ENCODE measurements at regions not wholly inside any gene's neighbourhood (a gene's known extent, or its start where the extent isn't known, plus 50 kb on each side); places are given as distances from the start of the nearest gene placed in this dataset.
"Not testable (repeated sequence)": the region's sequence is repeated elsewhere in the genome, so short reads cannot be mapped to it uniquely, and the experiment has no call there.

DNA sequence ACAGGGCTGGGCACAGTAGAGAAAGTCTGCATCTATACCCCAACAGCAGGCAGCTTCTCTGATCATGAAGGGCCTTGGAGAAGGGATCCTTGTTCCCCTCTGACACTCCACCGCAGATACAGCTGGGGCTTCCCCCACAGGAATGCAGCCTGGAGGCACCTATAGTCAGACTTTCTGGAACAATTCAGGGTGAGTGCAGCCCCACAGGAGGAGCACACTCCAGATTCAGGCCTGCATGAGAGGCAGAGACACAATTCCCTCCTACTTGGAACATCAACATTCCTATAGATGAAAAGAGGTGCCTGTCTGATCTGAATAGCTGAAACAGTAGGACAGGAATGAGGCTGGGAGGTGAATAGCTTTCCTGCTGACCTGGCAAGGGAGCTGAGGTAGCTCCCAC is 1298.0 kb upstream of the CNTN5 start:
- DNase-seq (ENCODE audit: low read depth in 2 of 3, low spot score in 2 of 3), result no peak

DNA sequence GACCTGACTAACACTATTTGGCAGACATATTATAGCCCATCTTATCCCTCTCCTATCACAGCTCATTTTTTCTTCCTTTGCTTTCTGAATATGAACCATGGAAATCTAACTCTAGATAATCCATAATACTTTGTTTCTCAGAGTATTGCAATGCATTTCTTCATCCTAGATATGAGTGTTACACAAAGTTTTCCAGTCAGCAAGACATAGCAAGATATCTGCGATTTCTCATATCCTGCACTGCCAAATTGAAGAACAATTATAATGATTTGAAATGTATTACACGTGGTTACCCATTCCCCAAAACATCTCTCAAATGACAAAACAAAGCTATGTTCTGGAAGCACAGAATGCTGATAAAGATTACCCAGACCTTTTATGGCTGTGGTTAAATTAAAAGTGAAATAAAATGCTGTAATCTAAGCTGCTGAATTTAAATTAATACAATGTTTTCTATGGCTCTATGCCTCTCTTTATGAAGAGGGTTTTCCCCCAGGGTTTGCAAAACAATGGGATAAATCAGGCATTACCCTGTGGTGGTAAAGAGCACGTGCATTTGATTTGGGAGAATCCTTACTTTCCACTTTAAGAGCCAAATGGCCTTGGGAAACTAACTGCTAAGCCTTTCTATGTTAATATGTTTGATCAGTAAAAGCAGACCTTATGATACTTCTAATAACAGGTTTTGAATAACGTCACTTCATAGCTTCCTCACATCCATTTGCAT is 1291.0 kb upstream of the CNTN5 start:
- no peak for DNase-seq (ENCODE audit: low read depth in 2 of 3, low spot score in 2 of 3)

DNA sequence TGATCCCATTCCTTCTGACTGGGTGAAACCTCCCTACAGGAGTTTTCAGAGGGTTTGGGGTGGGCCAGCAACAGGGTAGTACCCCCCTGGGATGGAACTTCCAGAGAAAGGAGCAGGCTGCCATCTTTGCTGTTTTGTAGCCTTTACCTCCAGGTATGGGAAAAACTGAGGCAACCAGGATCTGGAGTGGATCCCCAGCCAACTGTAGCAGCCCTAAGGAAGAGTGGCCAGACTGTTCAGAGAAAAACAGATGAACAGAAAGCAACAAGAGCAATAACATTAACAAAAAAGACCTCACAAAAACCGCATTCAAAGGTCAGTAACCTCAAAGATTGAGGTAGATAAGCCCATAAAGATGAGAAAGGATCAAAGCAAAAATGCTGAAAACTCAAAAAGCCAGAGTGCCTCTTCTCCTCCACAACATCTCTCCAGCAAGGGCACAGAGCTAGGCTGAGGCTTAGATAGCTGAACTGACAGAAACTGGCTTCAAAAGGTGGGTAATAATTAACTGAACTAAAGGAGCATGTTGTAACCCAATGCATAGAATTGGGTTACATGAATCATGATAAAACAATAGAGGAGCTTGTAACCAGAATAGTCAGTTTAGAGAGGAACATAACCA is 1288.6 kb upstream of the CNTN5 start:
- DNase-seq (ENCODE audit: low read depth in 2 of 3, low spot score in 2 of 3), result no peak

- DNase-seq (ENCODE audit: low read depth in 2 of 3, low spot score in 2 of 3), result no peak
Observed at GRCh38 chr11:97738751-97739150, 1282.0 kb upstream of the CNTN5 start.

DNA sequence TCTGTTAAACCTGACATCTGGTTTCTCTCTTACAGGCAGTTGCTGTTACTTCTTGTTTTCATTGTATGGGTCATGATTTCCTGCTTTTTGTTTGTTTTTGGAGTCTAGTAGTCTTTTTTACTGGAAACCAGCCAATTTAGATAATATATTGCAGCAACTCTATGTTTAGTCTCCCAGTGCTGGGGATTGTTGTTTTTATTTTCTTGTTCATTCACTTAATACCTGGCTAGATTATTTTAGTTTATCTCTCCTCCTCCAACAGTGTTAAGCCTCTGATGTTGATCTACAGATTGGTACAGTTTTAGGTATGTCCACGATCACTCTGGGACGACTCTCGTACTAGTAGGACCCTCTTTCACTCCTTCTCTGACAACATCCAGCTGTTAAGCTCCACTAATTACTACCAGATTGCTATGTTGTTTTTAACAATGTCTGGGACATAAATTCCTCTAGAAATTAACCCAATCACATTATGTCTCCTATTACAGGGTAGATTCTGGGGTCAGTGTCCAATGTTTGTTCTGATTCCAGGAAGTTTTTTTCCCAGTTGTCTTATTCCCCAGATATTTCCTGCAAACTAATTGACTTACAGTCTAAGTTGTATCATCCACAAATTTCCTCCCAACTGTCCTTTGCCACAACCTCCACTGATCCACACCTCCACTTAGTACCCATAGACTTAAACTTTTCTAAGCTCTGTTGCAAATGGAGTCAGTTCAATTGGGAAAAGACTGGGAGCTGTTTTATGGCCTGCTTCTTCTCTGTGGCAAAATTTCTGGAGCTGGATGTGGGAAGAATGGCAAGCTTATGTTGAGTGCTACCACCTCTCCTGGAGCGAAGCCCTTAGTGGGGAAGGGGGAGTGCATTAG is 1280.6 kb upstream of the CNTN5 start:
- peak in 1 of 3 donors; percentile 1 for DNase-seq (ENCODE audit: low read depth in 2 of 3, low spot score in 2 of 3)

- DNase-seq (ENCODE audit: low read depth in 2 of 3, low spot score in 2 of 3), result no peak
Observed at GRCh38 chr11:97740801-97741151, 1280.0 kb upstream of the CNTN5 start.

DNA sequence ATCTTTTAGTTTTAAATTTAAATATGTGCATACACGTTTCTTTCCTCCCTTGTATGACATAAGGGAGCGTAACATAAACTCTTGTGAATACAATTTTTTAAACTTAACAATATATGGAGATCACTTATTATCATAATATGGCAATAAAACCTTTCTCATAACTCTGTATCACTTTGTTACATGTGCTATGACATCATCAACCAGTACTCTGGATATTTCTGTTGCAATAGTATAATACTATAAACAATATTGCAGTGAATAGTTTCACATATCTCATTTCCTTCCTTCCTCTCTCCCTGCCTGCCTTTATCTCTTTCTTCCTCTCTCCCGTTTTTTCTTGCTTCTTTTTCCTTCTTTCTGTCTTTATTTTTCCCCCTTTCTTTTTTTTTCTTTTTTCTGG is 1278.0 kb upstream of the CNTN5 start:
- no peak for DNase-seq (ENCODE audit: low read depth in 2 of 3, low spot score in 2 of 3)

DNA sequence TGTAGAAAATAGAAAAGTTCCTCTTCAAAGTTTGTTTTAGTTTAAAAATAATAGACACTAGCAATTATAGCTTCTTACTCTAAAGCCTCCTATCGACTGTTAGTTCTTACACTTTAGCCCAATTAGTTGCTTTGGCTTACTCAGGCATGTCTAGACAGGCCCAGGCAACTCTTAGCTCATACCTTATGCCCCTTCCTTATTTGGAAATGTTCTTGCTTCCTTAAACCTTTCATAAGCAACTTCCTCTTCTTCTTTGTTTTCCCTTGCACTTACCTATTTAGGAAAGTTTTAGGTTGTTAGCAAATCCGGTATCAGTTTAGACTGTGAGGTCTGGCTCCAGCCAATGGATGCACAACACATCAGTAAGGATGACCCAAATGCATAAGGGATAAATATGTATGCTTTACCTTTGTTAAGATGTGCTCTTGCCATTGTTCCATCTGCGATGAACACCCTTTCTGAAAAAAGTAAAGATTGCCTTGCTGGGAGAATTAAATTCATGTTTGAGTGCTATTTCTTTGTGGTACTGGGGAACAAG is 1277.5 kb upstream of the CNTN5 start:
- DNase-seq (ENCODE audit: low read depth in 2 of 3, low spot score in 2 of 3), result peak in 1 of 3 donors; percentile 3

- no peak for DNase-seq (ENCODE audit: low read depth in 2 of 3, low spot score in 2 of 3)
Observed at GRCh38 chr11:97745515-97746050, 1275.2 kb upstream of the CNTN5 start.

GRCh38 chr11:97746818-97747217 is 1273.9 kb upstream of the CNTN5 start:
- DNase-seq (ENCODE audit: low read depth in 2 of 3, low spot score in 2 of 3), result no peak

- DNase-seq (ENCODE audit: low read depth in 2 of 3, low spot score in 2 of 3), result no peak
Observed at GRCh38 chr11:97751405-97751804, 1269.3 kb upstream of the CNTN5 start.

DNA sequence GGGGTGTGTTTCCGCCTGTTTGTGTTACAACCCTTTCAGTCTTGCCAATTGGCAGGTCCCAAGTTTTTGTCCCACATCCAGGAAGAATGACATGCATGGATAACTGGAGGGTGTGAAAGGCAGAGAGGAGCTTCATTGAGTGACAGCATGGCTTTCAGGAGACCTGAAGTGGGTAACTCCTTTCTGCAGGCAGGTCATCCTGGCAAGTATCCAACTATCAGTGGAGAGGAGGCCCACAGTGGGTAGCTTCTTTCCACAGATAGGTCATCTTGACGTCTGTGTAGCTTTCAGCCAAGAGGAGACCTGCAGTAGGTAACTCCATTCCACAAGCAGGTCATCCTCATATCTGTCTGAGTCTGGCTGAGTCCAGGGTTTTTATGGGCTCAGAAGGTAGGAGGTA is 1268.8 kb upstream of the CNTN5 start:
- DNase-seq (ENCODE audit: low read depth in 2 of 3, low spot score in 2 of 3), result no peak

DNA sequence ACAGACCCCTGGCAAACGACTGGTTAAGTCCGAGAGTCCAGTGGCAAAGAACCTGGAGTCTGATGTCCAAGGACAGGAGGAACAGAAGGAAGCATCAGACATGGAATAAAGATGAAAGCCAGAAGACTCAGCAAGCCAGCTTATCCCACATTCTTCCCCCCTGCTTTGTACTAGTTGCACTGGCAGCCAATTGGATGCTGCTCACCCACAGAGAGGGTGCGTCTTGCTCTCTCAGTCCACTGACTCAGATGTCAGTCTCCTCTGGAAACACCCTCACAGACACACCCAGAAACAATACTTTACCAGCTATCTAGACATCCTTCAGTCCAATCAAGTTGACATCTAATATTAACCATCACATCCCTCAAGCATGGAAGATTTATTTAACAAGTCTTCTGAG is 1265.8 kb upstream of the CNTN5 start:
- DNase-seq (ENCODE audit: low read depth in 2 of 3, low spot score in 2 of 3), result no peak

DNA sequence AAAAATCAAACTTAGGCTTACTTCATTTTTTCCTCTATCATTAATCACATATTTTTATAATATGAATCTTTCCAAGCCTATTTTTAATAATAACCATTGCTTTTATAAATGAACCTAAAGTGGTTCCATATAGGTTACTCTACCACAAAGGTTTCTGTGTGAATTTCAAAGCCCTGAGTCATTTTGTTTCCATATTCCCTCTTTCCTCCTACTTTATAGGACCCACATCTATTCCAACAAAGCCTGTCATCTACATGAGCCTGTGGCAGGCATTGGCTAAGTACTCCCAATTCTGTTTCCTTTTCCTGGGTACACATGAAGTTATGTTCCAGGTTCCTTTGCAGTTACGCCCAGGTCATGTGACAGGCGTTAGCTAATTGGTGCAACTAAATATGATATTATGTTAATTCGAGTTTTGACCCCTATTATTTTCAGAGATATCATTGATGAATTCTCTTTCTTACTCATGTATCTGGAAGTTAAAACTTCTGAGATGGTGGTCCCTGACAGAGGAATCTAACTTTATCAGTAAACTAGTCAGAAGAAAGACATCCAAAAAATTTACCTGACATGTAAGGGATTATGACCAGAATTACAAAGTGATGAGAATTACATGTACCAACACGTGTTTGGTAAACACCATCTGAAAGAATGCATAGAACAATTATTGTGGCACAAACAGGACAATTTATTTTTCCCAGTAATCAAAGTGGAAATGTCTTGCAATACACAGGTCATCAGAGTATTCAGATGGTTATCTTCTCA is 1264.0 kb upstream of the CNTN5 start:
- no peak for DNase-seq (ENCODE audit: low read depth in 2 of 3, low spot score in 2 of 3)

DNA sequence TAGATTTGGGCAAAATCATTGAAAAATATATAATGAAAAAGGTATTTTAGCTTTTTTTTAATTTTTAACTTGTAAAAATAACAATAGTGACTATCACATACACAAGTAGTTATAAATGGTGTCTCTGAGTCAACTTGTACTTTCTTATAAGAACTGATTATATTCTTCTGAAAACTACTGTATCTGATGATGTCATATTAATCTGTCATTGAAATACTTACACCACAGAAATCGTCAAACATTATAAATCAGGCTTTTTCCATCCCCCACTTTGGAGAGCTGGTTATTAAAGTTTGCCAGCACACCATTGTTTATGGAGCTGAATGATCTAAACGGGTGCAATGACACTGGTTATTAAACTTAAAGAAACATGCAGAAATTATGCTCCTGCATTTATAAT is 1259.6 kb upstream of the CNTN5 start:
- DNase-seq (ENCODE audit: low read depth in 2 of 3, low spot score in 2 of 3), result no peak

DNA sequence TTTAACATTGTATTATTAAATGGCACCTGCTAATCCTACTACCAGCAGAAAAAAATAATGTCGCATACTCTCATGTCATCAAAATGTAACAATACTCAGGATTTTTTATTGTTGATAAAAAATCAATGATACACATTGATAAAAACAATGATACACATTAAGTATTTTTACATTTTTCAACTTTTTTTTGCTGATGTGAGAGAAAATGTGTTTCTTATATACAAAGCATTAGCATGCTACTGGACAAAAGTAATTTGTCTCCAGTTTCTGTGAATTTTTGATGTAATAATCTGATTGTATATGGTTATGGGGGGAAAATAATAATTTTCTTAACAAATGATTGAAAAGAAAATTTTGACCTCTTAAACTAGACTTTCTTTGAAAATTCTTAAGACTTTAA is 1256.6 kb upstream of the CNTN5 start:
- DNase-seq (ENCODE audit: low read depth in 2 of 3, low spot score in 2 of 3), result no peak

GRCh38 chr11:97764605-97765004 is 1256.1 kb upstream of the CNTN5 start:
- no peak for DNase-seq (ENCODE audit: low read depth in 2 of 3, low spot score in 2 of 3)

DNA sequence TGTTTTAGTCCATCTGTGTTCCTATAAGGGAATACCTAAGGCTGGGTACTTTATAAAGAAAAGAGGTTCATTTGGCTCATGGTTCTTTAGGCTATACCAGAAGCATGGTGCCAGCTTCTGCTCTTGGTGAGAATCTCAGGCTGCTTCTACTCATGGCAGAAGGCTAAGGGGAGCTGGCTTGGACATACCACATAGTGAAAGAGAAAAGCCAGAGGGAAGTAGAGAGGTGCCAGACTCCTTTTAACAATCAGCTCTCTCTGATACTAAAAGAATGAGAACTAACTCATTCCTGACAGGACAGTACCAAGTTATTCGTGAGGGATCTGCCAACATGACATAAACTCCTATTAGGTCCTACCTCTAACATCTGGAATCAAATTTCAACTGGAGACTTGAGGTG is 1250.2 kb upstream of the CNTN5 start:
- DNase-seq (ENCODE audit: low read depth in 2 of 3, low spot score in 2 of 3), result no peak

- no peak for DNase-seq (ENCODE audit: low read depth in 2 of 3, low spot score in 2 of 3)
Observed at GRCh38 chr11:97772705-97773104, 1248.0 kb upstream of the CNTN5 start.

DNA sequence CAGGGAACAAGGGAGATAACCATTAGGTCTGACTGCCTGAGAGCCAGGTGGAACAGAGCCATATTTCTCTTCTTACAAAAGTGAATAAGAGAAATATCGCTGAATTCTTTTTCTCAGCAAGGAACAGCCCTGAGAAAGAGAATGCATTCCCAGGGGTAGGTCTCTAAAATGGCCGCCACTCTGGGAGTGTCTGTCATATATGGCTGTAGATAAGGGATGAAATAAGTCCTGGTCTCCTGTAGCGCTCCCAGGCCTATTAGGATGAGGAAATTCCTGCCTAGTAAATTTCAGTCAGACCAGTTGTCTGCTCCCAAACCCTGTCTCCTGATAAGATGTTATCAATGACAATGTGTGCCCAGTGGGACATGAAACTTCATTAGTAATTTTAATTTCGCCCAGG is 1236.4 kb upstream of the CNTN5 start:
- not testable (repeated sequence) for DNase-seq (ENCODE audit: low read depth in 2 of 3, low spot score in 2 of 3)

DNA sequence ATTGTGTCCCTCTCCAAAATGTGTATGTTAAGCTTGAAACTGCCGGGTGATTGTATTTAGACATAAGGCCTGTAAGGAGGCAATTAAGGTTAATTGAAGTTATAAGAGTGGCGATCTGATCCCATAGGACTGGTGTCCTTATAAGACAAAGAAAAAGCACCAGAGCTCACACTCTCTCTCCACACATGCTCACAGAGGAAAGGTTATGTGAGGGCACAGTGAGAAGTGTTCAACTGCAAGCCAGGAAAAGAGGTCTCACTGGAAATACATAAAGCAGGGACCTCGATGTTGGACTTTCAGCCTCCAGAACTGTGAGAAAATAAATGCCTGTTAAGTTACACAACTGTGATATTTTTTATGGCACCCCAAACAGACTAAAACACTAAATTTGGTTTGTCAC is 1233.8 kb upstream of the CNTN5 start:
- no peak for DNase-seq (ENCODE audit: low read depth in 2 of 3, low spot score in 2 of 3)
